Right lobe of liver (tissue), 4 donors: ENCODE measurements at regions not wholly inside any gene's neighbourhood (a gene's known extent, or its start where the extent isn't known, plus 50 kb on each side); places are given as distances from the start of the nearest gene placed in this dataset.

Experiments
- CTCF ChIP-seq, 4 donors: fragments of 200-600 bp in 3 of 4; fragments of 450-650 bp in 1 of 4; IDR thresholded peaks; one replicate each; pipeline versions ENCODE4 v1.5.1 to v1.8.0; 2016 to 2022; ENCODE audit warnings: antibody characterized with exemption in 4 of 4, mild to moderate bottlenecking in 2 of 4
- POLR2A ChIP-seq: fragments of 450-650 bp; IDR thresholded peaks from one replicate; pipeline ENCODE4 v1.6.1; 2017; ENCODE audit warnings: antibody characterized with exemption, mild to moderate bottlenecking
- donor health status: DM: no; HTN: no; CAD: no.
- donor health status: DM: no; HTN: no; CAD: no.
- donor health status: DM: no; HTN: yes; CAD: no.

- no peak for TF ChIP-seq CTCF (IDR thresholded peaks at IDR 0.05)
- TF ChIP-seq POLR2A = no peak
These were observed 80.2 kb downstream of the TDRD15 start for GRCh38 chr2:21203976-21204375.
